GM04503 (cell line): ENCODE measurements at regions not wholly inside any gene's neighbourhood (a gene's known extent, or its start where the extent isn't known, plus 50 kb on each side); places are given as distances from the start of the nearest gene placed in this dataset.
"Not testable (repeated sequence)": the region's sequence is repeated elsewhere in the genome, so short reads cannot be mapped to it uniquely, and the experiment has no call there.

Experiments used
- DNase-seq: peaks from one replicate; pipeline ENCODE4 v3.0.0-alpha.2; 2012; ENCODE audit warnings: low read depth

GRCh38 chr4:159410076-159410777 lies 307.3 kb downstream of the RAPGEF2 start:
- DNase-seq, result no peak

- DNase-seq, result no peak
These were observed 308.0 kb downstream of the RAPGEF2 start for GRCh38 chr4:159410891-159411290.

GRCh38 chr4:159413306-159413943 lies 310.5 kb downstream of the RAPGEF2 start:
- DNase-seq, result no peak

GRCh38 chr4:159414305-159414704 lies 311.4 kb downstream of the RAPGEF2 start:
- no peak for DNase-seq

DNA sequence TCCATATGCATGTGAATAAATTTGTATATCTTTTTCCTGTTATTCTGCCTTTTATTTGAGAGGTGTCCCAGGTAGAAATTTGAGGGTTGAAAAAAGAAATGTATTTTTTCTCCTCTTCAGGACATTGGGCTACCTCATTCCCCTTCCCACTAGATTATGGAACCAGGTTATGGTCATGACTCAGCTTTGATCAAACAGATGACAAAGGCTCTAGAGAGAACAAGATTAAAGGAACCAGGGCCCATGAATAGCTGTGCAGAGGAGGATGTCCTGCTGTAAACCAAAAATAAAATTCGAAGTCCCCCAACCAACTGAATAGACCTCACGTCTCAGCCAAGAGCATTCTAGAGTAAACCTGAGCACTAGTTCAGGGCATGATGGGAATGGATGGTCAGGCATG lies 313.2 kb downstream of the RAPGEF2 start:
- no peak for DNase-seq

GRCh38 chr4:159416996-159417395 lies 314.1 kb downstream of the RAPGEF2 start:
- no peak for DNase-seq

- DNase-seq, result no peak
These were observed 317.5 kb downstream of the RAPGEF2 start for GRCh38 chr4:159420162-159421057.

DNA sequence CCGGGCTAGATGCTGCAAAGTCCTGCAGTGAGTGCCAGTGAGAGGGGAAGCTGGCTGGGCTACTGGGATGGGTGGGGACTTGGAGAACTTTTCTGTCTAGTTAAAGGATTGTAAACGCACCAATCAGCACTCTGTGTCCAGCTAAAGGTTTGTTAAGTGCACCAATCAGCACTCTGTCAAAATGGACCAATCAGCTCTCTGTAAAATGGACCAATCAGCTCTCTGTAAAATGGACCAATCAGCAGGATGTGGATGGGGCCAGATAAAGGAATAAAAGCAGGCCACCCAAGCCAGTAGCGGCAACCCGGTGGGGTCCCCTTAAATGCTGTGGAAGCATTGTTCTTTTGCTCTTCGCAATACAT lies 318.2 kb downstream of the RAPGEF2 start:
- not testable (repeated sequence) for DNase-seq

DNA sequence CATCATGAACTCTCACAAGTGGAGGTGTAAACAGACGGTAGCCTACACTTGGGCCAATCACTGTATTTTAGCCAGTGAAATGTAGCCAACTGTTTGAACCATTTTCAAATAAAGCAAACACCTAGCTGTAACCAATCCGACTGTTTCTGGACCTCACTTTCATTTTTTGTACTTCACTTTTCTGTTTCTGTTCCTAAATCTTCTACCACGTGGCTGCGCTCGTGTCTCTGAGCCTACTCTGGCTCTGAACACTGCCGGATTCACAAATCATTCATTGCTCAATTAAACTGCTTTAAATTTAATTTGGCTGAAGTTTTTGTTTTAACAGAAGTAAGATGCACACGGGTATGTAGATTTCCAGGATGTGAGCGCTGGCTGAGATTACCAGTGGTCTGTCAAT lies 319.1 kb downstream of the RAPGEF2 start:
- DNase-seq, result no peak

GRCh38 chr4:159422626-159423025 lies 319.7 kb downstream of the RAPGEF2 start:
- no peak for DNase-seq

GRCh38 chr4:159425737-159426305 lies 322.9 kb downstream of the RAPGEF2 start:
- DNase-seq, result no peak

- DNase-seq, result no peak
These were observed 325.4 kb downstream of the RAPGEF2 start for GRCh38 chr4:159428293-159428692.

GRCh38 chr4:159428975-159429692 lies 326.3 kb downstream of the RAPGEF2 start:
- no peak for DNase-seq

GRCh38 chr4:159429693-159430035 lies 326.8 kb downstream of the RAPGEF2 start:
- DNase-seq, result no peak

DNA sequence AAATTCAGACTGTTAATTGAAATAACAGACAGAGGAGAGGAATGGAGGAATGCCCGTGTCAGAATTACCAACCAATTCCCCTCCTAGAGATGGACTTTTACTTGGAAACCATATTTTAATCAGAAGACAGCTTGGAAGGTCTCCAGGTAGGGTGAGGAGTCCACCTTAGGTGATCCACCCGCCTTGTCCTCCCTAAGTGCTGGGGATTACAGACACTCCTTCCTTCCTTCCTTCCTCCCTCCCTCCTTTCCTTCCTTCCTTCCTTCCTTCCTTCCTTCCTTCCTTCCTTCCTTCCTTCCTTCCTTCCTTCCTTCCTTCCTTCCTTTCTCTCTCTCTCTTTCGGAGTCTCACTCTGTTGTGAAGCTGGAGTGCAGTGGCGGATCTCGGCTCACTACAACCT lies 328.0 kb downstream of the RAPGEF2 start:
- no peak for DNase-seq

DNA sequence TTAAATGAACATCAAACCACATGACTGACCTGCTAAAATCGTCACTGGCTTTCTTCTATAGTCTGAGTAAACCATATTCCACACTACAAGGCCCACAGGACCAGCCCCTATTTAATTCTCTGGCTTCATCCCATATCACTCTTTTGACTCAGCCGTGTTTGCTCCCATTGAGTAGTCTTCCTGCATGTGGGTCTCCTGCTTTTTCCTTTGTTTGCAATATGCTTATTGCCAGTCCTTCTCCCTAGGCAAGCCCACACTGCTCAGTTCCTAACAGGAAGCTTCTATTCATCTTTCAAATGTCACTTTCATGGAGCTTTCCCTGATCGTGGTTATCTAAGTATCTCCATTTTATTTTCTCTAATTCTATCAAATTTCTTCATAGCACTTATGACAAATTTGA lies 329.6 kb downstream of the RAPGEF2 start:
- DNase-seq, result no peak

GRCh38 chr4:159433337-159433736 lies 330.5 kb downstream of the RAPGEF2 start:
- no peak for DNase-seq

DNA sequence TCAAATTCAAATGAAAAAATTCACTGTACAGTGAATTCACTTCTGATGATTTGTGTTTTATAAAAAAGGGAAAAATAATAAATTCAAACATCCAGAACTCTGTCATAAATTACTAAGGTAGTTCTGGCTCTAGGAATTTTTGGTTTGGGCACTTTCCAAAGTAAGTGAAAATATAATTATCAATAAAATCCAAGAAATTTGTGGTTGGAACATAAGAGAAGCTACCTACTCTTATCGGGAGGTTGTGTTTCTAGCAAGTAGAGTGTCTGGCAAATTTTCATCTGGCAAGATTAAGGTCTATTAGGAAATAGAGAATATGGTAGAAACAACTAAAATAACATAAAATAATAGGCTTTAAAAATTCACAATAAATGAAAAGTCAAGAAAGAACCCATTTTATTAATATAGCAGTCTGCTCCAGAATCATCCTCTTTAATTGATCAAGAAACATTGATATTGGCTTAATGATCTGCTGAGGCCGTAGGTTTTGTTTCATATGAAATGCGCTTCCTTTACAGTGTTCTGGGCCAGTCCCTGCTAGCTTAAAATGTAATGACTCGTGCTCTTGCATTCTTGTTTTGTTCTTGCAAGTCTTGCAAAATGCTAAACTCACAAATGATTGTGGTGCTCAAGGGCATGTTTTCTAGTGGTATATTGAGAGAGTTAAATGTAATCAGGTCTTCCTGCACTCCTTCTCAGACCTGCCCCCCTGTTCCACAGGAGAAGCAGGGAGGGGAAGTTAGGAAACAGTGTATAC lies 331.4 kb downstream of the RAPGEF2 start:
- no peak for DNase-seq

DNA sequence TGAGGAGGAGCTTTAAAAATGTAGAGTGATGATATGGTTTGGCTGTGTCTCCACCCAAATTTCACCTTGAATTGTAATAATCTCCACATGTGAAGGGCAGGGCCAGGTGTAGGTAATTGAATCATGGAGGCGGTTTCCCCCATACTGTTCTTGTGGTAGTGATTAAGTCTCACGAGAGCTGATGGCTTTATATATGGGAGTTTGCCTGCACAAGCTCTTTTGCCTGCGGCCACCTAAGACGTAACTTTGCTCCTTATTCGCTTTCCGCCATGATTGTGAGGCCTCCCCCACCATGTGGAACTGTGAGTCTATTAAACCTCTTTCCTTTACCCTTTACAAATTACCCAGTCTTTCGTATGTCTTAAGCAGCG lies 332.0 kb downstream of the RAPGEF2 start:
- DNase-seq, result no peak

- no peak for DNase-seq
These were observed 332.7 kb downstream of the RAPGEF2 start for GRCh38 chr4:159435561-159436023.

DNA sequence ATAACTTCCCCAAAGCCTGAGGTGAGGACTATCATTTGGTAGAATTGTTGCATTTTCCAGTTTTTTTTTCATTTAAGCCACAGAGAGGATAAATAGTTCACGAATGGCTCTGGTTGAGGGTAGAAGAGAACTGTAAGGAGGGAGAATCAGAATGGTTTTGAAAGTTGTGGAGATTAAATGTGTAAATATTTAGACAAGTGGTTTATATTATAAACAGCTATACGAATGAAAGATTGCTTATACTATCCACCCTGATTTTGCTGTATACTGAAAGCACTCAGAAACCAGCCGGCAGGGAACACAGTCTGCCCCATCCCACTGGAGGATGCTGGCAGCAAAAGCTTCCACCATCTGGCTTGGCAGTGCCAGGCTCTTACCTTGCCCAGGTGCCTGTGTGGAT lies 341.1 kb downstream of the RAPGEF2 start:
- no peak for DNase-seq
